ENCODE measurements at regions not wholly inside any gene's neighbourhood (a gene's known extent, or its start where the extent isn't known, plus 50 kb on each side); places are given as distances from the start of the nearest gene placed in this dataset.

DNA sequence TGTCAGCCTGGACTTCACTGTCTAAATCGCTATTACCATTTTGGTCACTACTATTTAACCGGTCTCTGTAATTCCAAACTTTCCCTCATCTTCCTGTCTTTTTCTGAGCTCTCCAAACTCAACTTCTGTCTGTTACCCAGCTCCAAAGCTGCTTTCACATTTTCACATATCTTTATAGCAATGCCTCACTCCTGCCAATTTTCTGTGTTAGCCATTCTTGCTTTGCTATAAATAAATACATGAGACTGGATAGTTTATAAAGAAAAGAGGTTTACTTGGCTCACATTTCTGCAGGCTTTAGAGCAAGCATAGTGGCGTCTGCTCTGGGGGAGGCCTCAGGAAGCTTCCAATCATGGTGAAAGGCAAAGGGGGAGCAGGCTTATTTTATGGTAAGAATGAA lies 368.3 kb upstream of the GNPDA2 start:
- TF ChIP-seq MYC (IDR thresholded peaks at IDR 0.05; ENCODE audit: low read depth, low read length) (no peak), MAX (IDR thresholded peaks at IDR 0.05; ENCODE audit: low read depth, low read length) (no peak)
- TF ChIP-seq, protein P1, sequence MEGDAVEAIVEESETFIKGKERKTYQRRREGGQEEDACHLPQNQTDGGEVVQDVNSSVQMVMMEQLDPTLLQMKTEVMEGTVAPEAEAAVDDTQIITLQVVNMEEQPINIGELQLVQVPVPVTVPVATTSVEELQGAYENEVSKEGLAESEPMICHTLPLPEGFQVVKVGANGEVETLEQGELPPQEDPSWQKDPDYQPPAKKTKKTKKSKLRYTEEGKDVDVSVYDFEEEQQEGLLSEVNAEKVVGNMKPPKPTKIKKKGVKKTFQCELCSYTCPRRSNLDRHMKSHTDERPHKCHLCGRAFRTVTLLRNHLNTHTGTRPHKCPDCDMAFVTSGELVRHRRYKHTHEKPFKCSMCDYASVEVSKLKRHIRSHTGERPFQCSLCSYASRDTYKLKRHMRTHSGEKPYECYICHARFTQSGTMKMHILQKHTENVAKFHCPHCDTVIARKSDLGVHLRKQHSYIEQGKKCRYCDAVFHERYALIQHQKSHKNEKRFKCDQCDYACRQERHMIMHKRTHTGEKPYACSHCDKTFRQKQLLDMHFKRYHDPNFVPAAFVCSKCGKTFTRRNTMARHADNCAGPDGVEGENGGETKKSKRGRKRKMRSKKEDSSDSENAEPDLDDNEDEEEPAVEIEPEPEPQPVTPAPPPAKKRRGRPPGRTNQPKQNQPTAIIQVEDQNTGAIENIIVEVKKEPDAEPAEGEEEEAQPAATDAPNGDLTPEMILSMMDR (IDR thresholded peaks at IDR 0.05; ENCODE audit: low read depth, low read length): no peak

All from NB4 (cell line).